ENCODE measurements at regions not wholly inside any gene's neighbourhood (a gene's known extent, or its start where the extent isn't known, plus 50 kb on each side); places are given as distances from the start of the nearest gene placed in this dataset.

DNA sequence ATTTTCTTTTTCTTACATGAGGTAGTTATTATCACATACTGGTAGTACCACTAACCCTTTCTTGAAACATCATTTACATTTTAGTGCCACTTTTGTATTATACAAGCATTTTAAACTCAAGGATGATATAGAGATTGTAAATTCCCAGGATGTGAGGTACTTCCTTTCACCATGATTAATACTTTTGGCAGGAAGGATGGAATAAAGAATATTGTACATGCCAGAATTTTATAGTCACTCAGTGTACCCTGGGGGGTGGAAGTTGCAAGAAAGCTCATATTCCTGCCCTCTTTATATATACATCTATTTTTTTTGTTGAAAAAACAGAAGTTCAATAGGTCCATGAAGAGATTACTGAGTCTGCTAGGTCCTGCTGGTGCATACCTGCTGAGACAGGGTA lies 141.0 kb upstream of the PLSCR5 start:
- no peaks in the 10 kb centered on the region for H3K4me1 Mint-ChIP-seq
- DNase-seq: no peak
- H3K36me3 Mint-ChIP-seq (ENCODE audit: low read depth): no peaks in the 10 kb centered on the region
- no peak overlapping the region for H3K27ac Mint-ChIP-seq
- H3K4me3 Mint-ChIP-seq: no peak overlapping the region
- TF ChIP-seq, protein P1, sequence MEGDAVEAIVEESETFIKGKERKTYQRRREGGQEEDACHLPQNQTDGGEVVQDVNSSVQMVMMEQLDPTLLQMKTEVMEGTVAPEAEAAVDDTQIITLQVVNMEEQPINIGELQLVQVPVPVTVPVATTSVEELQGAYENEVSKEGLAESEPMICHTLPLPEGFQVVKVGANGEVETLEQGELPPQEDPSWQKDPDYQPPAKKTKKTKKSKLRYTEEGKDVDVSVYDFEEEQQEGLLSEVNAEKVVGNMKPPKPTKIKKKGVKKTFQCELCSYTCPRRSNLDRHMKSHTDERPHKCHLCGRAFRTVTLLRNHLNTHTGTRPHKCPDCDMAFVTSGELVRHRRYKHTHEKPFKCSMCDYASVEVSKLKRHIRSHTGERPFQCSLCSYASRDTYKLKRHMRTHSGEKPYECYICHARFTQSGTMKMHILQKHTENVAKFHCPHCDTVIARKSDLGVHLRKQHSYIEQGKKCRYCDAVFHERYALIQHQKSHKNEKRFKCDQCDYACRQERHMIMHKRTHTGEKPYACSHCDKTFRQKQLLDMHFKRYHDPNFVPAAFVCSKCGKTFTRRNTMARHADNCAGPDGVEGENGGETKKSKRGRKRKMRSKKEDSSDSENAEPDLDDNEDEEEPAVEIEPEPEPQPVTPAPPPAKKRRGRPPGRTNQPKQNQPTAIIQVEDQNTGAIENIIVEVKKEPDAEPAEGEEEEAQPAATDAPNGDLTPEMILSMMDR (IDR thresholded peaks at IDR 0.05): no peak
- H3K27me3 Mint-ChIP-seq (ENCODE audit: low read depth, poor library complexity): no peaks in the 10 kb centered on the region
- no peaks in the 10 kb centered on the region for H3K9me3 Mint-ChIP-seq

DNA sequence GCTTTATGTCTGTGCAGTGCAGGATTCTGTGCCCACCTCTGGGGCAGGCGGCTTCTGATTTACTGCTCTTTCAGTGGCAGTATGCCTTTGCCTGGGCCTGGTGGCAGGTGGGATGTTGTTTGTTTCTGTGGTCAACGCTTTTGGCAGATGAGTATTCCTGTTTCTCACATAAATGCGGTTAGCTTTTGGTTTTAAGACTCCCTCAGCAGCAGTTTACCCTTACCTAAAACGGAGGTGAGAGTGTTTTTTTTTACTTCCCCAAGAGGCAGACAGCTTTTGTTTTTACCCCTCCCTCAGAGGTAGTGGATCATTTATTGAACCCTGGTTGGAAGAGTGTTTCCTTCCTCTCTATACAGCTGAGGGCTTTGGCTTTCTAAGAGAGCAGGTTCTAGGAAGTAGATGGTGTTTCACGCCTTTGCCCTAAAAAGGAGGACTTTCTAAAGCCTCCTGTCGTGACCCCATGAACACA lies 134.1 kb upstream of the PLSCR5 start:
- Mint-ChIP-seq H3K4me3 (no peak overlapping the region), H3K27me3 (ENCODE audit: low read depth, poor library complexity) (no peaks in the 10 kb centered on the region), H3K9me3 (no peaks in the 10 kb centered on the region), H3K4me1 (peaks cover 5% of the 10 kb centered on the region), H3K36me3 (ENCODE audit: low read depth) (no peaks in the 10 kb centered on the region), H3K27ac (peak overlapping the region; percentile 41)
- TF ChIP-seq, protein P1 (IDR thresholded peaks at IDR 0.05): no peak
- peak; percentile 2 for DNase-seq

DNA sequence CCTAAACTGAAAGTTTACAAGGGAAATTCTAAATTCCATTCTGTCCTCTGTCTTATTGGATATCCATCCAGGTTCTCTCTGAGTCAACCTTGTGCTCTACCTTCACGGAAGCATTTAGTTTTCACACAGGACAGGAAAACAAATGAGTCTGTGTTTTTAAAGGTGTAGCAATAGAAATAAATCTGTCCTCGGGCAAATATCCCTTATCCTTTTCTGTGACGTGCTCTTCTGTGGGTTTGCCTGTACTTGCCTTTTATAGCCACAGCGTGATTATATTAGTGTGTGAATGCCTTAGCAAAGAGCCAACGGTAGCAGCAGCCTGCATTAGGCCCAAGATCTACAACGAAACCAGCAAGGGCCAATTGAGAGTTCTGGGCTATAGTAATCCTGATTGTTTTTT lies 127.2 kb upstream of the PLSCR5 start:
- TF ChIP-seq, protein P1 (IDR thresholded peaks at IDR 0.05): no peak
- no peak for DNase-seq
- no peak overlapping the region for H3K4me3 Mint-ChIP-seq
- H3K9me3 Mint-ChIP-seq: peaks cover 20% of the 10 kb centered on the region
- H3K4me1 Mint-ChIP-seq: no peaks in the 10 kb centered on the region
- no peaks in the 10 kb centered on the region for H3K36me3 Mint-ChIP-seq (ENCODE audit: low read depth)
- H3K27me3 Mint-ChIP-seq (ENCODE audit: low read depth, poor library complexity): peaks cover 4% of the 10 kb centered on the region
- no peak overlapping the region for H3K27ac Mint-ChIP-seq

DNA sequence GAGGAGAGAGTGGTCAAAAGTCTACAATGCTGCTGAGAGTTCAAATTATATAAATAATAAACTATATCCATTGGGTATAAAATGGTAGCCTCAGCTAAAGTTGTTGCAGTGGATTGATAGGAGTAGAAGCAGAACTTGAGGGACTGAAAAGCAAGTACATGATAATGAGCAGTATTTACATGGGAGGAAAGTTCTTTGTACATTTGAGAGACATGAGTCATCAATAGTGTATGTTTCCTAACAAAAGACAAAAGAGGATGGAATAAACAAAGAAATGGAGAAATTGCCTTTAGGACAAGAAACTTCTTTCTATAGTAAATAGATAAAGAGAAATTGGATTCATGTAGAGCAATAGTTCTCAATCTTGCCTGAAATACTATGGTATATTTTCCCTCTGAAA lies 110.0 kb upstream of the PLSCR5 start:
- H3K9me3 Mint-ChIP-seq: no peaks in the 10 kb centered on the region
- TF ChIP-seq, protein P1 (IDR thresholded peaks at IDR 0.05): no peak
- no peak overlapping the region for H3K27ac Mint-ChIP-seq
- H3K27me3 Mint-ChIP-seq (ENCODE audit: low read depth, poor library complexity): no peaks in the 10 kb centered on the region
- H3K4me1 Mint-ChIP-seq: no peaks in the 10 kb centered on the region
- no peaks in the 10 kb centered on the region for H3K36me3 Mint-ChIP-seq (ENCODE audit: low read depth)
- no peak overlapping the region for H3K4me3 Mint-ChIP-seq
- no peak for DNase-seq

DNA sequence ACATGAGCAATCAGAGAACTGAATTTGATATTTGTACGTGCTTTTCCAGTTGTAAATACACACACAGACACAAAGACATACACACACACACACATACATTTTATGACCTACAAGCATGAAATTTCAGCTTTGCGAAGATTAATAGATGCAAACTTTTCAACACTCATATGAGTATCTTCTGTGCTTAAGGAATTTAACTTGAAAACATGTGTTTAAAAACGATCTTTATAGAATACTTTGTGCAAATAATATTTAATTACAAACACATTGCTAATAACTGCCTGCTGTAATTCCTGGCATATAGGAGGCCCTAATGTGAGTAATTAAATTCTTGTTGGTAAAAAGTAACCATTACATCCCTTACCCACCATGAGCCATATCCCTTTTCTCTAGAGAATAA lies 107.7 kb upstream of the PLSCR5 start:
- no peak for DNase-seq
- H3K27me3 Mint-ChIP-seq (ENCODE audit: low read depth, poor library complexity): no peaks in the 10 kb centered on the region
- H3K9me3 Mint-ChIP-seq: no peaks in the 10 kb centered on the region
- H3K27ac Mint-ChIP-seq: no peak overlapping the region
- TF ChIP-seq, protein P1 (IDR thresholded peaks at IDR 0.05): no peak
- H3K4me3 Mint-ChIP-seq: no peak overlapping the region
- H3K36me3 Mint-ChIP-seq (ENCODE audit: low read depth): no peaks in the 10 kb centered on the region
- H3K4me1 Mint-ChIP-seq: no peaks in the 10 kb centered on the region

DNA sequence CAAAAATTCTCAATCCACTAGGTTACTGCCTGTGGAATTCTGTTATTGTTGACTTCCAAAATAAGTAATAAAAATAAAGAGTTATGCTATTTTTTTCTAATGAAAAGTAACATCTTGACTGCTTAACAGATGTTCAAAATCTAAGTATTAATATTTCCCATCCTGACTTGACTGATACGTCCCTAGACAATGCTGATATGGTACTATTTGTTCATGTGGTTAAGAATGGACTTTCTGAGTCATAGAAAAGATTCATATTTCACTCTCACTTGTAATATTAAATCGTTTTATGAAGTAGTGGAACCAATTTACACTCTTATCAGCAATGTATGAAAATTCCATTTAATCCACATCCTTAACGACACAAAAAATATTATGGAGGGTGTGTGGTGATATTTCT lies 104.8 kb upstream of the PLSCR5 start:
- TF ChIP-seq, protein P1 (IDR thresholded peaks at IDR 0.05): no peak
- H3K27ac Mint-ChIP-seq: no peak overlapping the region
- H3K4me3 Mint-ChIP-seq: no peak overlapping the region
- H3K9me3 Mint-ChIP-seq: no peaks in the 10 kb centered on the region
- H3K4me1 Mint-ChIP-seq: no peaks in the 10 kb centered on the region
- DNase-seq: no peak
- no peaks in the 10 kb centered on the region for H3K27me3 Mint-ChIP-seq (ENCODE audit: low read depth, poor library complexity)
- no peaks in the 10 kb centered on the region for H3K36me3 Mint-ChIP-seq (ENCODE audit: low read depth)

Data from nephron progenitor cell (in vitro differentiated cells).